CD4-positive, alpha-beta T cell treated with Interleukin-1 beta for 1 hour (primary cell): ENCODE measurements at regions not wholly inside any gene's neighbourhood (a gene's known extent, or its start where the extent isn't known, plus 50 kb on each side); places are given as distances from the start of the nearest gene placed in this dataset.

Experiments used
- DNase-seq, 2 donors: peaks; one replicate each; pipeline ENCODE4 v3.0.0-alpha.2; 2020 to 2022

GRCh38 chr13:71939186-71939585 is 72.2 kb upstream of the DACH1 start:
- no peak for DNase-seq

- DNase-seq: no peak
These were observed 68.3 kb upstream of the DACH1 start for GRCh38 chr13:71935166-71935840.

GRCh38 chr13:71924931-71925330 is 57.9 kb upstream of the DACH1 start:
- DNase-seq: no peak

- no peak for DNase-seq
These were observed 55.2 kb upstream of the DACH1 start for GRCh38 chr13:71922194-71922593.
